HG03354 (cell line): ENCODE measurements at regions not wholly inside any gene's neighbourhood (a gene's known extent, or its start where the extent isn't known, plus 50 kb on each side); places are given as distances from the start of the nearest gene placed in this dataset.

Source experiments
- ATAC-seq: cut with Tn5 transposase; IDR thresholded peaks from one replicate; pipeline ENCODE4 v1.9.1; 2021; ENCODE audit warnings: mild to moderate bottlenecking; ENCODE audit not compliant: unreplicated experiment, poor library complexity, severe bottlenecking

GRCh38 chr17:51533219-51533618 lies 272.9 kb downstream of the UTP18 start:
- ATAC-seq, result no peak

DNA sequence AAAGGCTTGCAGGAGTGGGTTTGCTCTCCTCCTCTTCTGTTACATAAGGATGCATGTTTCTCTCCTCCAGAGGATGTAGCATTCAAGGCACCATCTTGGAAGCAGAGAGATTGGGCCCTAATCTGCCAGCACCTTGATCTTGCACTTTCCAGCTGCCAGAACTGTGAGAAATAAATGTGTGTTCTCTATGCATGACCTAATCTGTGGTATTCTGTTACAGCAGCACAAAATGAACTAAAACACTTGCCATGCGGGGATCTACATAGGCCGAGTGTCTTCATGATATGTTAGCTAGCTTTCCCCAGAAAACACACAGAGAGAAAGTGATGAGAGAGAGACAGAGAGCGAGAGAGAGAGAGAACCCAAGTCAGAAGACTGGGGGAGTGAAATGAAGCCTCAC lies 273.5 kb downstream of the UTP18 start:
- no peak for ATAC-seq

DNA sequence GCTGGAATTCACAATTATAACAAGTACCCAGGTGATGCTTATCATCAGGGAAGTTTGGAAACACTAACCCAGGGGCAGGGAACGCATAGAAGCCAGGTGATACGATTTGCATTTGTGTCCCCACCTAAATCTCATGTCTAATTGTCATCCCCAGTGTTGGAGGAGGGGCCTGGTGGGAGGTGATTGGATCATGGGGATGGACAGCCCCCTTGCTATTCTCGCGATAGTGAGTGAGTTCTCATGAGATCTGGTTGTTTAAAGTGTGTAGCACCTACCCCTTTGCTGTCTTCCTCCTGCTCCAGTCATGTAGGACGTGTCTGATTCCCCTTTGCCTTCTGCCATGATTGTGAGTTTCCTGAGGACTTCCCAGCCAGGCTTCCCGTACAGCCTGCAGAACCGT lies 276.3 kb downstream of the UTP18 start:
- no peak for ATAC-seq

- ATAC-seq, result no peak
These were observed 277.7 kb downstream of the UTP18 start for GRCh38 chr17:51537996-51538550.

DNA sequence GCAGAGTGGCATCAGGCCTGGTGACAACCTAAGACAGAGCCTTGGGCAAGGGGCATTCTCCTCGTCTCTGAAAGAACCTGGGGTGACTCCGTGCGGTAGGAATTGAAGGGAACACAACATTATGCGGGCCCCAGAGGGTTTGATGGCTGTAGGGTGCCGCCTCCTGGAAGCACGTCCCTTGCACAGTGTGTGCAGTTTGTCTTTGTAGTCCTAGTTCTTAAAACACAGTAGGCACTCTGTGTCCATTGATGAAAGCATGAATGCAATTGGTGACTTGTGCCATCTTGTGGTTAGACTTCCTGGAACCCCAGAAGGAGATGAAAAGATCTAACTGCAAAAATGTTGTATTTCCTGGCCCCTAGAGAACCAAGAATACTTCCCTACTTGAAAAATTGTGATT lies 279.8 kb downstream of the UTP18 start:
- no peak for ATAC-seq

DNA sequence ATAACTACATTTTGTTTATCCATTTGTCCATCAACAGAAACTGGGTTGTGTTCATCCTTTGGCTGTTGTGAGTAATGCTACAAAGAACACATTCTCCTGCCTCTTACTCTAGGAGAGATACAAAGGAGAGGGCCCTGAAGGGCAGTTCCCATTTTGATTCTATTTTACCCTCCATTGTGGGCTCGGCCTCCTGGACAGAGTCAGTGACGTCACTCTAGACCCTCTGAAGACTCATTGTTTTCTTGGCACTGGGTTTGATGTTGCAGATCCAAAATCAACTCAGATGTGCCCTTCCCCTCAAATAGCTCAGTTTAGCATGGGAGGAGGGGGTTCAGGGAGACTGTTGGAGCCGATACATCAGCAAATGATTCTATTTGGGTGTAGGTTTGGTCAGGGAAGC lies 280.9 kb downstream of the UTP18 start:
- no peak for ATAC-seq

- ATAC-seq, result no peak
These were observed 285.8 kb downstream of the UTP18 start for GRCh38 chr17:51546114-51546513.

- ATAC-seq, result no peak
These were observed 287.8 kb downstream of the UTP18 start for GRCh38 chr17:51548125-51548524.

DNA sequence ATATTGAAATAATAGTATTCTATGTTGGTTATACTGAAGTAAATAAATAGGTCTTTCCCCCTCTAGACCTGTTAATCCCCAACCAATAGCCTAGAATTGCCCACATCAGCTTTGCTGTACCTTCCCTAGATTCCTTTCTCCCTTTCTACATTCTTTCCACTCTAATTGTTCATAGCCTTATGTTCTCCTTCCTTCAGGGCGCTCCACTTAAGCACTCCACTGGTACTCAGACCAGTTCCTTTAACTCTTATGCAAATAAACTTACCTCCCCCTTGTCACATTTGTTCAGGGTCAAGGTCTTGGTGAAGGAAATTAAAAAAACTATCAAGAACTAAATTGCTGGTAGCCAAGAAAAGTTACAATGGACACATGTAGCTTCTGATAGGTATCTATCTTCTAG lies 294.8 kb downstream of the UTP18 start:
- no peak for ATAC-seq

DNA sequence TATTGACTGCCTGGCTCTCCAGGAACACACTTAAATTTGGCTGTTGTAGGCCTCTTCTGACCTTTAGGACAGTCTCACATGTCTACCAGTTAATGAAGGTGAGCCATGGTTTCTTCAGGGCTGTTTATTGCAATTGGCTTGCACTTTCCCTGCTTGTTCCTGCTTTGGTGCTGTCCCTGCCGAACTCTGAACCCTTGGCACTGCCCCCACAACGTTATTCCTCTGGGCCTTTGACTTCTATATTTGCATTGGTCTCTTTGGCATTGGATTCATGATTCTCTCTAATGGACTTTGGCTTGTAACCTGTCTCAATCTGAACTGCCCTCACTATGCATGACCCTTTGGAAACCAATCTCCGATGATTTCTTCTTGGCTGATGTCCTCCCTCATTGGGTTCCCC lies 299.4 kb downstream of the UTP18 start:
- ATAC-seq, result no peak

GRCh38 chr17:51560398-51560797 lies 300.1 kb downstream of the UTP18 start:
- ATAC-seq, result no peak

DNA sequence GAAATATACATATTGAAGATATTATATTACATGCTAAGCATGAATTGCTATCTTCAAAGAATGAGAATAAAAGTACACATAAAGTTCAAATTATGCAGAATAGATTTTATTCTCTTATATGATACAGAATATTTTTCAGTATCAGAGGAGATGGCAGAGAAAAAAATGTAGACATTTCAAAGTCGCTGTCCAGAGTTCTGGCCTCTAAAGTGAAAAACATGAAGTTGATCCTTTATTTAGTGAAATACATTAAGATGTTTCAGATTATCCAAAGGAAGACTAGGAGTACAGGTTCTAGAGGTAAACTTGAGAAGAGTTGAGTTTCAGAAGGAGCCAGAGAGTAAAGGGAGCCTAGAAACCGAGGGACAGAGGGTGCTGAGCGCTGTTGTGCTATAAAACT lies 303.6 kb downstream of the UTP18 start:
- no peak for ATAC-seq

DNA sequence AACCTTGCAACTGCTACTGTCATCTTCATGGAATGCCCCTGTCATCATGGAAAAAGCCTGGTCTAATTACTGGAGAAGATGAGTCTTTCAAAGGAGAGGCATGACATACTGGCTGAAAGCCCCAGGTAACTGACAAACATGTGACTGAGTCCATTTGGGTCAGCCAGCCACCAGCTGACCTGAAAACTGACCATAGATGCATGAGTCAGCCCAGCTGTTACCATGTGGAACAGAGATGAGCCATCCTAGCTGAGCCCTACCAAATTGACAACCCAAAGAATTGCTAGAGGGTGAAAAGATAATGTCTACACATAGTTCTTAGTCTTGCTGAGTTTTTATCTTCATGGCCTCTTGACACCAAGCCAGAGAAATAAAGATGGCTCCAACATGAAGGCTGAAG lies 311.8 kb downstream of the UTP18 start:
- ATAC-seq, result no peak
